SK-N-SH treated with all-trans-retinoic acid at 6 μM for 48 hours (cell line): ENCODE measurements at regions not wholly inside any gene's neighbourhood (a gene's known extent, or its start where the extent isn't known, plus 50 kb on each side); places are given as distances from the start of the nearest gene placed in this dataset.

Experiments
- ATAC-seq: fragments of 200-7000 bp; cut with Tn5 transposase; 3 replicates; pipeline ENCODE4 v1.9.1; 2020; ENCODE audit warnings: mild to moderate bottlenecking, moderate library complexity
- BACH2 ChIP-seq: fragments of 250-450 bp; sonication (Bioruptor Pico); IDR thresholded peaks from 2 replicates; pipeline ENCODE4 v1.9.0; 2021; ENCODE audit warnings: mild to moderate bottlenecking, borderline replicate concordance
- CREB5 ChIP-seq: fragments of 250-450 bp; sonication (Bioruptor Pico); IDR thresholded peaks from 2 replicates; pipeline ENCODE4 v1.5.1; 2020; ENCODE audit warnings: low read depth, mild to moderate bottlenecking, moderate library complexity
- CSDC2 ChIP-seq: fragments of 250-450 bp; sonication (Bioruptor Pico); IDR thresholded peaks from 2 replicates; pipeline ENCODE4 v1.5.0; 2020; ENCODE audit warnings: mild to moderate bottlenecking, moderate library complexity
- CSRNP3 ChIP-seq: fragments of 250-450 bp; sonication (Bioruptor Pico); IDR thresholded peaks from 2 replicates; pipeline ENCODE4 v1.5.1; 2021; ENCODE audit warnings: mild to moderate bottlenecking, moderate library complexity
- GLIS3 ChIP-seq: fragments of 250-450 bp; sonication (Bioruptor Pico); IDR thresholded peaks from 2 replicates; pipeline ENCODE4 v1.5.0; 2020; ENCODE audit warnings: mild to moderate bottlenecking, moderate library complexity
- ISL1 ChIP-seq: fragments of 250-450 bp; sonication (Bioruptor Pico); IDR thresholded peaks from 2 replicates; pipeline ENCODE4 v2.1.2; 2022; ENCODE audit warnings: mild to moderate bottlenecking, moderate library complexity
- OSR1 ChIP-seq: fragments of 250-450 bp; sonication (Bioruptor Pico); IDR thresholded peaks from 2 replicates; pipeline ENCODE4 v1.8.0; 2022; ENCODE audit warnings: moderate library complexity, mild to moderate bottlenecking, inconsistent platforms
- PATZ1 ChIP-seq: fragments of 250-450 bp; sonication (Bioruptor Pico); IDR thresholded peaks from 2 replicates; pipeline ENCODE4 v1.8.0; 2020; ENCODE audit warnings: mild to moderate bottlenecking, moderate library complexity, borderline replicate concordance
- PPARA ChIP-seq: fragments of 250-450 bp; sonication (Bioruptor Pico); IDR thresholded peaks from 2 replicates; pipeline ENCODE4 v1.5.0; 2020; ENCODE audit warnings: mild to moderate bottlenecking, borderline replicate concordance
- RARB ChIP-seq: fragments of 250-450 bp; sonication (Bioruptor Pico); IDR thresholded peaks from 2 replicates; pipeline ENCODE4 v1.8.0; 2021; ENCODE audit warnings: mild to moderate bottlenecking, moderate library complexity
- SNAI2 ChIP-seq: fragments of 250-450 bp; sonication (Bioruptor Pico); IDR thresholded peaks from 2 replicates; pipeline ENCODE4 v1.5.0; 2020; ENCODE audit warnings: mild to moderate bottlenecking, moderate library complexity
- TCF4 ChIP-seq: fragments of 250-450 bp; sonication (Bioruptor Pico); IDR thresholded peaks from 2 replicates; pipeline ENCODE4 v1.8.0; 2021; ENCODE audit warnings: mild to moderate bottlenecking, moderate library complexity, borderline replicate concordance
- TOX ChIP-seq: fragments of 250-450 bp; sonication (Bioruptor Pico); IDR thresholded peaks from 2 replicates; pipeline ENCODE4 v1.8.0; 2021; ENCODE audit warnings: mild to moderate bottlenecking, moderate library complexity, borderline replicate concordance
- TSHZ2 ChIP-seq: fragments of 250-450 bp; sonication (Bioruptor Pico); IDR thresholded peaks from 2 replicates; pipeline ENCODE4 v1.5.0; 2020; ENCODE audit warnings: mild to moderate bottlenecking, moderate library complexity
- ZC3H10 ChIP-seq: fragments of 250-450 bp; sonication (Bioruptor Pico); IDR thresholded peaks from 2 replicates; pipeline ENCODE4 v1.5.1; 2021; ENCODE audit warnings: mild to moderate bottlenecking, moderate library complexity
- ZFP3 ChIP-seq: fragments of 250-450 bp; sonication (Bioruptor Pico); IDR thresholded peaks from 2 replicates; pipeline ENCODE4 v1.5.0; 2020; ENCODE audit warnings: mild to moderate bottlenecking, moderate library complexity
- ZFP30 ChIP-seq: fragments of 450-650 bp; formaldehyde crosslinking; IDR thresholded peaks from 2 replicates; pipeline ENCODE4 v1.5.0; 2022; ENCODE audit warnings: mild to moderate bottlenecking, moderate library complexity
- ZNF70 ChIP-seq: fragments of 450-650 bp; formaldehyde crosslinking; IDR thresholded peaks from 2 replicates; pipeline ENCODE4 v1.5.0; 2020; ENCODE audit warnings: mild to moderate bottlenecking, moderate library complexity
- ZNF8 ChIP-seq: fragments of 450-650 bp; formaldehyde crosslinking; IDR thresholded peaks from 2 replicates; pipeline ENCODE4 v1.5.0; 2020; ENCODE audit warnings: mild to moderate bottlenecking, moderate library complexity

GRCh38 chr14:39694341-39694740 is 262.1 kb upstream of the FBXO33 start:
- no peak for ATAC-seq
- TF ChIP-seq TCF4 (CRISPR knock-in tag) (no peak), BACH2 (no peak), PPARA (CRISPR knock-in tag) (no peak)
- TF ChIP-seq, all 23 proteins: peak for 0

GRCh38 chr14:39683691-39684260 is 251.5 kb upstream of the FBXO33 start:
- no peak for ATAC-seq
- TF ChIP-seq ZFP3 (CRISPR knock-in tag) (no peak), GLIS3 (CRISPR knock-in tag) (no peak), TCF4 (CRISPR knock-in tag) (no peak), CSRNP3 (CRISPR knock-in tag) (no peak), ZNF70 (no peak), ZC3H10 (CRISPR knock-in tag) (no peak), ZNF8 (CRISPR knock-in tag) (no peak), TOX (no peak), ZFP30 (CRISPR knock-in tag) (no peak), SNAI2 (CRISPR knock-in tag) (no peak)

GRCh38 chr14:39682582-39682981 is 250.3 kb upstream of the FBXO33 start:
- no peak for ATAC-seq

GRCh38 chr14:39681782-39682399 is 249.7 kb upstream of the FBXO33 start:
- no peak for TF ChIP-seq CSRNP3 (CRISPR knock-in tag)
- TF ChIP-seq PPARA (CRISPR knock-in tag): no peak
- no peak for TF ChIP-seq ZFP3 (CRISPR knock-in tag)
- no peak for TF ChIP-seq ZNF70
- TF ChIP-seq TCF4 (CRISPR knock-in tag): no peak
- no peak for TF ChIP-seq CSDC2 (CRISPR knock-in tag)
- no peak for TF ChIP-seq RARB
- TF ChIP-seq ZNF8 (CRISPR knock-in tag): no peak
- TF ChIP-seq TSHZ2 (CRISPR knock-in tag): no peak
- no peak for TF ChIP-seq ISL1
- no peak for TF ChIP-seq BACH2
- no peak for TF ChIP-seq CREB5 (CRISPR knock-in tag)
- ATAC-seq: no peak

More at GRCh38 chr14:39682582-39682981, 250.3 kb upstream of the FBXO33 start:
- TF ChIP-seq ZFP30 (CRISPR knock-in tag): no peak

GRCh38 chr14:39680777-39681176 is 248.5 kb upstream of the FBXO33 start:
- no peak for TF ChIP-seq ZNF70
- no peak for TF ChIP-seq ZFP30 (CRISPR knock-in tag)
- no peak for TF ChIP-seq SNAI2 (CRISPR knock-in tag)
- no peak for TF ChIP-seq CREB5 (CRISPR knock-in tag)
- no peak for TF ChIP-seq OSR1 (CRISPR knock-in tag)
- no peak for TF ChIP-seq PATZ1 (CRISPR knock-in tag)
- no peak for TF ChIP-seq TSHZ2 (CRISPR knock-in tag)
- TF ChIP-seq BACH2: no peak
- ATAC-seq: no peak
